OCI-LY3 (cell line): ENCODE measurements at regions not wholly inside any gene's neighbourhood (a gene's known extent, or its start where the extent isn't known, plus 50 kb on each side); places are given as distances from the start of the nearest gene placed in this dataset.

Experiments
- EZH2phosphoT487 ChIP-seq: fragments of 200-600 bp; shearing (Covaris generic); IDR thresholded peaks from 2 replicates; pipeline ENCODE4 v1.6.1; 2018; ENCODE audit warnings: antibody characterized with exemption, mixed run types, low read depth
- TF ChIP-seq, protein P1 (sequence below): fragments of 200-600, 300-600 bp; sonication (generic); IDR thresholded peaks from 2 replicates; pipeline ENCODE4 v1.5.1; 2014; ENCODE audit warnings: antibody characterized with exemption, low read length, low read depth

DNA sequence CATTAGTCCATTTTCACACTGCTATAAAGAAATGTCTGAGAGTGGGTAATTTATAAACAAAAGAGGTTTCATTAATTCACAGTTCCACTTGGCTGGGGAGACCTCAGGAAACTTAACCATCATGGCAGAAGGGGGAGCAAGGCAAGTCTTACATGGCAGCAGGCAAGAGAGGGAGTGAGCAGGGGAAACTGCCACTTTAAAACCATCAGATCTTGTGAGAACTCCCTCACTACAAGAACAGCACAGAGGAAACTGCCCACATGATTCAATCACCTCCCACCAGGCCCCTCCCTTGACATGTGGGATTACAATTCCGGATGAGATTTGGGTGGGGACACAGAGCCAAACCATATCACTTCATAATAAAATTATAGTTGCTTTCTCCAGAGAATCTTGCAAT, 365.5 kb upstream of the ID2 start:
- TF ChIP-seq, protein P1, sequence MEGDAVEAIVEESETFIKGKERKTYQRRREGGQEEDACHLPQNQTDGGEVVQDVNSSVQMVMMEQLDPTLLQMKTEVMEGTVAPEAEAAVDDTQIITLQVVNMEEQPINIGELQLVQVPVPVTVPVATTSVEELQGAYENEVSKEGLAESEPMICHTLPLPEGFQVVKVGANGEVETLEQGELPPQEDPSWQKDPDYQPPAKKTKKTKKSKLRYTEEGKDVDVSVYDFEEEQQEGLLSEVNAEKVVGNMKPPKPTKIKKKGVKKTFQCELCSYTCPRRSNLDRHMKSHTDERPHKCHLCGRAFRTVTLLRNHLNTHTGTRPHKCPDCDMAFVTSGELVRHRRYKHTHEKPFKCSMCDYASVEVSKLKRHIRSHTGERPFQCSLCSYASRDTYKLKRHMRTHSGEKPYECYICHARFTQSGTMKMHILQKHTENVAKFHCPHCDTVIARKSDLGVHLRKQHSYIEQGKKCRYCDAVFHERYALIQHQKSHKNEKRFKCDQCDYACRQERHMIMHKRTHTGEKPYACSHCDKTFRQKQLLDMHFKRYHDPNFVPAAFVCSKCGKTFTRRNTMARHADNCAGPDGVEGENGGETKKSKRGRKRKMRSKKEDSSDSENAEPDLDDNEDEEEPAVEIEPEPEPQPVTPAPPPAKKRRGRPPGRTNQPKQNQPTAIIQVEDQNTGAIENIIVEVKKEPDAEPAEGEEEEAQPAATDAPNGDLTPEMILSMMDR, result no peak
- no peak for TF ChIP-seq EZH2phosphoT487
